ENCODE measurements at regions not wholly inside any gene's neighbourhood (a gene's known extent, or its start where the extent isn't known, plus 50 kb on each side); places are given as distances from the start of the nearest gene placed in this dataset.

DNA sequence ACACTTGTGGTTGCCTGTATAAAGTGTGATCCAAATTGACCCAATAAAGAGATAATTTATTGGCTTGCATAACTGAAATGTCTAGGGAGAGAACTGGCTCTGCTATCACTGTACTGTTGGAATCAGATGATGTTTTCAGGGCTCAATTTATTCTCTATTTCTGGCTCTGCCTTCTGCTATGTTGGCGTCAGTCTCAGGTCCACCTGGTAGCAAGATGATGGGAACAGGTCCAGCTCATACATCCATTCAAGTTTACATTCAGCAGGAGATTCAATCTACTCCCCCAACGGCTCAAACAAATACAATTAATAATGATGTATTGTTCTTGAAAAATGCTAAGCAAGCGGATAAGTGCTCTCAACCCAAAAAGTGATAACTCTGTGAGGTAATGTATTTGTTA lies 297.7 kb upstream of the SYT4 start:
- no peak for DNase-seq

DNA sequence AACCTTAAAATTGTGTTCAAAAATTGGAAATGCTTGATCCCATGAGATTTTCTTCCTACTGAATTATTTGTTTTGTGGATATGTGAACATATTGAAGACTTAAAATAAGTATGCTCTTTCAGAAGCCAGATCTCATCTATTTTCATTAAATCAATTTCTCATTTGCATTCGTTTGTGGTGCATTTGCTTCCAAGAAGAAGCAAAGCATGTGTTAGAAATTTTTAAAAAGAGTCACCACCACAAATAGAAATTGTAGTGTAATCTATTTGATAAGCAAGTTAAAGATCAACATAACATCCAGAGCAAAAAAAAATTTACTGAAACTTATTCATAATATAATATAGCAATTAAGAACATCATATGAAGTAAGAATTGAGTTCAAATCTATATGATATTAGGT lies 300.9 kb upstream of the SYT4 start:
- no peak for DNase-seq

DNA sequence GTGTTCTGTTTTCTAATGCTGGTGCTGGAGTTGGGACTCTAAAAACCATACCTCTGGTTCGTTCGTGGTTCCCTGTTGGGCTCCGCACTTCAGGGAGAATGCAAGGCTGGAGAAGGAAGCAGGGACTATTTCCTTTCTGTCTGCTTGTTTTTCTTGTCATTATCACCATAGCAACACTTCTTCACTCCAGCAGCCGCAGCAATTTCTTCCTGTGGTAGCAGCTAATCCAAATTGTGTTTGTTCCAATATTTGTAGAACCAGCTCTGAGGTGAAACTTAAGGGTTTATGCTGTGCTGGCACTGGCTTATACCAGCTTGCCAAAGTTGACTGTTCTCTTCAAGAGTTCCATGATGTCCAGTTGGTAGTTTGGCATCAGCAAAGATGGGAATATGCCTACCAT lies 301.4 kb upstream of the SYT4 start:
- no peak for DNase-seq

DNA sequence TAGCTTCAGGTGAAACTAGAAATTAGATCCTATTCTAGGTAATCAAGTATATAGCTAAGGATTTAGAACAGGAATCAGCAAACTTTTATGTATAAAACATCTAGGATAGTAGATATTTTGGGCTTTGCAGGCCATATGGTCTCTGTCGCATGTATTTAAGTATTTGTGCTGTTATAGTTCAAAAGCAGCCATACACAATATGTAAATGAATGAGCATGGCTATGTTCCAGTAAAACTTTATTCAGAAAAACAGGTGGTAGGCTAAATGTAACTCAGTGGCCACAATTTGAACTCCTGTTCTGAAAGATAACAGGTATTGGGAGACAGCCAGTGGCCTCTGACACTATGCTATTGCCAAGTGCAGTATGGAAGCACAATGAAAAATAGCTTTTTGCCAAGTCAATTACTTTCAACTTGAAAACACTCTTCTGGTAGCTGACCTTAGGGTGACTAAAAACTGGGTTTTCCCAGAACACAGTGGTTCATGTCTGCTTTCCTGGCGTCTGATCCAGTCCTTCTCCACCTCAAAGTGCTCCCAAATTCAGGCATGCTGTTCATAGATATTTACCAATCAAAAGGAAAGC lies 304.7 kb upstream of the SYT4 start:
- DNase-seq, result no peak

DNA sequence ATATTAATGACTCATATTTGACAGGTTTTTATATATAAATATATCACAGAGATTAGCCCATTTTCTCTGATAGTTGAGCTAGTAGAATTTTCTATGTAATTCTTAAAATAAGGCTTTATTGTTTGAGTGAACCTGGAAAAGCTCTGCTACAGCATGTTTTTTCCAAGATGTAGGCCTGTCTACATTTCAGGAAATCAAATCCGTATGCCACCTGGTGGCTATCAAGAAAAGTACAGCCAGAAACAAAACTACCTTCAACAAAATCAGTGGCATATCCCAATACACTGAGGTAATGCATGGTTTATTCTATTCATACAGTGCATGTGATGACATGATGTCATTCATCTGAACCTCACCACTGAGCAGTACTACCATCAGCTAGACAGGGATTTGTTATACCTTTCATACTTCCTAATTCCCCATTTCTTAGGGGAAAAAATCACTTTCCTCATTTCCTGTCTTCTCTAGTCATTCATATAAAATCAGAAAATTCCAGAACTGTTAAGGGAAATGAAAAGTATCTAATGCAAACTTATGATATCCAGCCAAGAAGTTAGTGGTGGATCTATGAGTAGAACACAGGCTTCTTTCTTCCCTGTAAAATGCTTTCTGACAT lies 310.4 kb upstream of the SYT4 start:
- DNase-seq, result peak; percentile 38

DNA sequence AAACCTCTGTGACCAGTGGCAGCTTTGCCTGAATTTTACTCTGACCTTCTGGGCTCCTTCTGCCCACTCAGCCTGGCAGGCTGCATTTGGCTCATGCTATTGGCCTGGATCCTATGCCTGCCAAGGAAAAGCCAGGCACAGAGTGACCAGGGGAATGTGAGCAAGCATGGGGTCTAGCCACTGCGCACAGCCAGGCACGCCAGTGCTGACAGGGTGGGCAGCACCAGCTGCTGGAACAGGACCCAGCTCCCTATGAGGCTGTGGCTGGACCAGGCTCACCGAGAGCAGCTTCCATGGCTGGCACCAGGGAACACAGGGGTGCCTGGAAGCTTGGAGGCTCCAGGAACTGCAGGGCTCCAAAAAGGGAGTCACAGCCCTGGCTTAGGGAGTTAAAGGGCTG lies 311.5 kb upstream of the SYT4 start:
- DNase-seq, result no peak

DNA sequence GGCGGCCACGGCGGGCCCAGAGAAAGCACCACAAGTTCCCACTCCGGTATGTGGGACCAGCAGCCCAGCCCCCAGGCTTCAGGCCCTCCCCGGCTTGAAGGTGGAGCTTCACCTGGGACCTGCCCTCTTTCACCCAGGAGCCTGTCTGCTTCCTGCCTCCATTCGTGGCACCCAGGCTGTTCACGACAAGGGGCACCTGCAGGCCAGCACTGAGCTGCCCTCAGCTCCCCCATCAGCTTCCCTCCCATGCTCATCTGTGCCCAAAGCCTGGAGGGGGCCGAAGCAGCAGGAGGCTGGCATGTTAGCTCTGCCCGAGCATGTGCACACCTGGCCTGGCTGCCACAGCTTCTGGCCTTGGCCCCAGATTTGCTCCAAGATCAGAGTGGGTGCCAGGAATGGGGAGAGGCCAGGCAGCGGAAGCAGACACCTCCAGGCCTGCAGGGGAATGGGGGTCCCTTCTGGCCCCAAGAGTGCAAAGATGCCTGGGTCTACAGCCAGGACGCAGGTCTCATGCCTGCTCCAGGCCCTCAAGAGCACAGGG lies 312.4 kb upstream of the SYT4 start:
- no peak for DNase-seq

DNA sequence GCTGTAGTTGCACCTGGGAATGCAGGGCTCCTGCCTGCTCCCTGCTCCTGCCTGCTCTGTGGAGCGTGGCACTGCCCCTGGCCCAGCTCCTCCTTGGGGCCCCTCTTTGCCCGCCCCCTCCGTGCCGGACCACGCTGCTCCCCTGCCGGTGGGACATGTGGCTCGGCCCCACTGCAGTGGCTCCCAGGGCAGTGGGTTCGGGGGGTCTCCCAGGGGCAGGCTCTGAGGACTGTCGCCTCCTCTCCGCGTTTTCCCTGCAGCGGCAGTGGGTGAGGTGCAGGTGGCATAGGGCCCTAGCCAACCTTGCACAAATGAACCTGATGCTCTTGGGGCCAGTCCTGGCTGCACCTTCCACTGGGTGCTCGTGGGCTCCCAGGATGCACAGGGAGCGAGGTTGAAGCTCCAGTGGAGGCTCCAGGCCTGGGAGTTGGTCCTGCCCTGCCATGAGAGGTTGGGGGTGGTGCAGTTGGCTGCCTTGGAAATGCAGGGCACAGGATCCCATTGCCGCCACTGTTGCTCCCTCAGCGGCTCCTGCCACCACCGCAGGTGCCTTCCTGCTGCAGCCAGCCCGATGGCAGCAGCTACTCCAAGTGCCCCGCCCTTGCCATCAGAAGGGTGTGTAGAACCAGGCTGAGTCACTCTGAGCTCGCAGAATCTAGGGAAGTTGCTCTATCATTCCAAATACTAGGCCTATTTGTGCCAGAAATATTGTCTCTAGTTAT lies 313.1 kb upstream of the SYT4 start:
- no peak for DNase-seq

DNA sequence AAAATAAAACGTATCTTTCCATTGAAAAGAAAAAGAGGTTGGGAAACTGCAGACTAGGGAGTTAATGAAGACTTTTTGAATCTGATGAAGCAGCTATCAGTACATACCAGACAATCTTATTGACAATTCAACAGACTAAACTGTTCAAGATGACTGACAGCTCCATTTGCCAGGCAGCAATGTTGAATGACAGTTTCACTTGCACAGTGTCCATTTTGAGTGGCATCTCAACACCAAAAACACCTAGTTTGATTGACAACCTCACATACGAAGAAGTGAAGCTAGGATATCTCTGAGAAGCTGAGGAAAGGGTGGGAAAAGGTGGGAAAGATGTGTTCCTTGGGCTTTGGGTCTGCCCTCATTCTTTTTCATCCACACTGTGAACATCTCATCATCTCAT lies 315.0 kb upstream of the SYT4 start:
- no peak for DNase-seq

DNA sequence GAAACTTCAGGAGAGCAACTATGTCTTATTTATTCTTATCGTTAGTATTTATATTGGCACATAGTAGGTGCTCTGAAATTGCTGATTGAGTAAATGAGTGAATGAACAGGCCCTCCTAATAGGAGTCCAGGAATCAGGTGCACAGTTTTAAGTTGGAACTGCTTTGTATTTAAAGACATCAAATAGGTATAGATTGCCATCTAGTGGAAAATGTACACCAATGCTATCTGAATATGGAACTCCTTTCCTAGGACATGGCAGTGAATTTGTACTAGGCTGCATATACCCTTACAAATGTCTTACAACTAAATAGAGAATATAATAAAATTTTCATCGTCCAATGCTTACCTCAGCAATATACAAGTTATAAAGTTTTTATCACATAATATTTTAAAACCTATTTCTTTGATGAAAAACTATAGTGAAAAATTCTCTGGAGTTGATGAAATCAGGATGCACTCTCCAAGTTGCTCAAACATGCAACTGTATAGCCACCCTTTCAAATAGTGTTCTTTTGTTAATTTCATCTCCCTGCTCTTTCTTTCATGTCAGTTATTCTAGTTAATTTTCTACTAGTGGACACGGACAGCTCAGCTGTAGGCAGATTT lies 318.9 kb upstream of the SYT4 start:
- peak; percentile 25 for DNase-seq

DNA sequence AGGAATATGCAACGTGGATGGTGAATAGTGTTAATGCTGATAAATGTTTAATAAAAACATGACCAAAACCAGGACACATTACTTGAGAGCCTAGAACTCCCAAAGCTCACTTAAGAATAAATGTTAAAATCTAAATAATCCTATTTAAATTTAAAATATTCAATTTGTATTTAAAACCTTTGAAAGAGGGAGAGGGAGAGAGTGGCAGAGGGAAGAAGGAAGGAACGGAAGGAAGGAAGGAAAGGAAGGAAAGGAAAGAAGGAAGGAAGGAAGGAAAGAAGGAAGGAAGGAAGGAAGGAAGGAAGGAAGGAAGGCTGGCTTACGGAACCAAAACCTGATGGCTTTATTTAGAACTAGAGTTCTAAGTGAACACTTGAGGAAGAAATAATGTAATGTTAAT lies 324.1 kb upstream of the SYT4 start:
- DNase-seq, result no peak

DNA sequence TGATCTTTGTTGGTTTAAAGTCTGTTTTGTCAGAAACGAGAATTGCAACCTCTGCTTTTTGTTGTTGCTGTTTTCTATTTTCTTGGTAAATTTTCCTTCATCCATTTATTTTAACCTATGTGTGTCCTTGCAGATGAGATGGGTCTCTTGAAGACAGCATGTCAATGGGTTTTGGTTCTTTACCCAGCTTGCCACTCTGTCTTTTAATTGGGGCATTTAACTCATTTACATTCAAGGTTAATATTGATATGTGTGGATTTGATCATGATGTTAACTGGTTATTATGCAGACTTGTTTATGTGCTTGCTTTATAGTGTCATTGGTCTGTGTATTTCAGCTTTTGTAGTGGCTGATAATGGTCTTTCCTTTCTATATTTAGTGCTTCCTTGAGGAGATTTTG lies 327.9 kb upstream of the SYT4 start:
- DNase-seq, result no peak

DNA sequence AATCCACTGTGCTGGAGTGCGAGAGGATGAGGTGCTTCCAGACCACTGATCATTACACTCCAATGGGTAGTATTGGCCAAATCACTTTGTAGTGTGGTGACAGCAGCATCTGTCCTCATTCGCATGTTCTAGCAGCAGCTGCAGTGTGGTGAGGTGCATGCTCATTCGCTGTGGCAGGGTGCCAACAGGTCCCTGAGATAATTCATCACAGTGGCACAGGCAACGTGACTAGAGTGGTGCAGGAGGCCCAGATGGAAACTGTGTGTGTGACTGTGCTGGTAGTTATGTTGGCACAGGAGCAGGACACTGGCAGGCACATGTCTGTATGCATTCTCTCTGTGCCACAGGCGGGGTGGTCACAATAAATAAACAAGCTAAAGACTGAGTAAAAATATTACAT lies 329.5 kb upstream of the SYT4 start:
- no peak for DNase-seq

DNA sequence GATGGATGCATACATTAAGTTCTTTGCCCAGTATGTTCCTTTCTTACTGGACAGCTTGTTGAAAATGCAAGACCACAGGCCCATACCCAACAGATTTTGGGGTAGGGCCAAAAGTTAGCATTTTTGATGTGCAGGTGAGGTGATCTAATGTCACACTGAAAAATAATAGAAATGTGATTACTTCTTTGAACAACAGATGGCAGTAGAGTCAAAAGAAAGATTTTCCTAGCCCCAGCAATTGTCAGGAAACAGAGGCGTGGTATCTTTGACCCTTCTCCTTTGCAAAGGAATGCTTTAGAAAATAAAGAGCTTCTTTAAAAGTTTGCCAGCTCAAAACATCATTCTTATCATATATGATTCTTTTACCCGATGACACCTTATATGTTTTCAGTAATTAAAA lies 343.6 kb upstream of the SYT4 start:
- peak; percentile 36 for DNase-seq

DNA sequence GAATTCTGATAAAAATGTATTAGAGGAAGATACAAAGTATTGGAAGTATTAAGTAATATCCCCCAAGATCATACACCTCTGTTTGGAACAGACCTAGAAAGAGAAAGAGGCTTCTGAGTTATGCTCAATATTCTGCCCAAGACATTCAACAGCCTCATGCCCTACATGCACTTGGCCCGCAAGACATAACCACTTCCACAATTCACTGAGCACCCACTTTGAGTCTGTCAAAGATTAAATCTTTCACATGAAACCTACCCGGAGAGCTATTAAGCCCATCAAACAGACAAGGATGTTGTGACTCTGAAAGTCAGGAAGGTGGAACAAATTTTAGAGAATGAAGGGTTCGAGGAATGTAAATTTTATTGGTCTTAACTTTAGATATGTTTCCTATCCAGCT lies 344.7 kb upstream of the SYT4 start:
- no peak for DNase-seq

DNA sequence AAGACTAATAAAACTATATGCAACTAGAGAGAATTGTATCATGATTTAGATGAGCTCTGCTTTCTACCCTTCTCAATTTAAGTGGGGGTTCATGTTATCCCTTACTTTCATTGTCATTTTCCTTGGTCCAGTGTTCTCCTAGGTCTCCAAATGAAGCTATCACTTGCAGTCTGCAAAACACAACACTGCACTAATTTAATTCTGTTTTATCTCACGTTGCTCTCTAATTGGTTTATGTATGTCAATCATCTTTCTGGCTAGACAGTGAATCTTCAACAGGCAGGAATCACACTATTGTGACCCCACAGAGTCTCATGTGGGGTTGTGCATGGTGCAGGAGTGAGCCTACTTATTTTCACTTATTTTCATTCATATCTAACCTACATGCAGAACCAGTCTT lies 348.3 kb upstream of the SYT4 start:
- DNase-seq, result no peak

DNA sequence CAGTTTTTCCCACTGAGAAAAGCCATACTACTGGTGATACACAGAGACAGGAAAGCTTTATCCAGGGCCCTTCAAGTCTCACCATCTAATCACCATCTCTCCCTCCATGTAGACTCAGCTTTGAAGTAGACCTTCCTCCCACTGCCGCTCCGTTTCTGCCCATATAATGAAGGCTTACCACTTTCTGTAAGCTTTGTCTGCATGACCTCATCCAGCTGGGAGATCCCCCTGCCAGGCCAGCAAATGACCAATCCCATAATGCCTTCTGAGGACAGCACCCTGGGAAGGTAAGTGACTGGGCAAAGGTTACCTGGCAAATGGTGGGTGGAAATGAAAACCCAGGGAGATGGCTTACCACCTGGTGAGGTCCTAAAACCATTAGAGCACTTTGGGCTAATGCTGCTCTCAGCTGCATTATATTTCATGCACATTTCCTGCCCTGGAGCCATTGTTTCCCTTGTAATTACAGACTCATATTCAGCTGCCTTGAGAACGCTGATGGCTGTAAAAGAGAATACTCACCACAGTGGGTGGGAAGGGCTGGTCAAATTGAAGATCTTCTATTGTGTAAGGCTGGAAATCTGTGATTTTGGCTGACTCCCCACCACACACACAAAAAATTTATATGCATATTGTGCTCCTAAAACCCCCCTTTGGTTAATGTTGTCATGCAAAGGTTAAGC lies 350.7 kb upstream of the SYT4 start:
- DNase-seq, result no peak

DNA sequence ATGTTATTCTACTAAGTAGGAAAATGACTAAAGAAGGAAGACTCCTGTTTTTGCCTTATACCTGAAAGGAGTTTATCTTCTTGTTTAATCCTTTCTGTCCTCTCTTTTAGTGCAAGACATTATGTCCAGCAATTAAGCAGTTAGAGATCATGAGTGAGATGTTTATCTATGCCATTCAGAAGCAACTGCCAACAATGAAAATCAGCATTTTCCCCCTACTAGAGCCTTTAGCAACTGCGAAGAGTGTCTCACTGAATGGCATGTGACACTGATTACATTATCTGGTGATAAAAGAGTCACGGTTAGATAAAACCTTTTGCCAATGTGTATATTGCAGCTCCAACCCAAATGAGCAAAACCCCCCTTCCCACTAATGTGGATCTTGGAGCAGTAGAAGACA lies 357.7 kb upstream of the SYT4 start:
- no peak for DNase-seq

DNA sequence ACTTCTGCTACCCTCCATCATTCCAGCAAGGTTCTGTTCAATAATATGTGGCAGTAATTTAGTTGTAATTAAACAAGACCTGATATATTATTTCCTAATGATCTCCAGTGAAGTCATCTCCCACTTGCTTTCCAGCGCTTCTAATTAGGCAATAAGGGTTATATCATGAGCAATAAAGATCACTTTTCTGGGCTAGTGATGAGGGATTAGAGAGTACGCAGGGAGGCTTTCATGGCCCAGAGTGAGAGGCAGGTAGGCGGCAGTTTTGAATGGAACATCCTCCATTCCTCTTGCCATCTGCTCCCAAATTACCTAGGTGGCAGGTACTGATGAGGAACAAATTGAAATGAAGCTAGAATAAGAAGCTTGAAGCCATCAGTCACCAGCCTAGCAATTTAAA lies 358.1 kb upstream of the SYT4 start:
- no peak for DNase-seq

DNA sequence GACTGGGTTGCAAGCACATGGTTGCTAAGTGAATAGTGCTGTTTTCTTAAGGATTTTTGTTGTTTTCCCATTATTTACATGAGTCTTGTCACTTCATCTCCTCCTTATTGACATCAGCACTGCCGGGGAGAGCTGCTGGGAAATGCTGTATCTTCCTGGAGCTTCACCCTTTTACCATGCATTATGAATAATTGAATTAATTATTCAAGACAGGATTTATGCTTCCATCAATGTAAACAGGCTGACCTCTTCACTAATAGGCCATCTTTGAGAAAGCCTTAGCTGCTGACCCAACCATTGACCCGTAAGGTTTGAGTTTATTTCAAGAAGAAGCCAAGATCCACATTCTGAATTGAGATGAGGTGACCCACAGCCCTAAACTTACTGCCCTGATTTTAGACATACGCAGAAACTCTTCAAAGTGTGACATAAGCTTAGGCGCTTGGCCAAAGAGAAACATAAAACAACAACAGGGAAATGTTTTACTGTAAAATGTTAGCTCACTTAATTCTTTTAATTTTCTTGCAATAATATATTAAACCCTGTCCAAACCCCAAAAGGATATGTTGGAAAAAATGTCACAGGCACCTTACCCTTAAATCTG lies 365.5 kb upstream of the SYT4 start:
- DNase-seq, result no peak

DNA sequence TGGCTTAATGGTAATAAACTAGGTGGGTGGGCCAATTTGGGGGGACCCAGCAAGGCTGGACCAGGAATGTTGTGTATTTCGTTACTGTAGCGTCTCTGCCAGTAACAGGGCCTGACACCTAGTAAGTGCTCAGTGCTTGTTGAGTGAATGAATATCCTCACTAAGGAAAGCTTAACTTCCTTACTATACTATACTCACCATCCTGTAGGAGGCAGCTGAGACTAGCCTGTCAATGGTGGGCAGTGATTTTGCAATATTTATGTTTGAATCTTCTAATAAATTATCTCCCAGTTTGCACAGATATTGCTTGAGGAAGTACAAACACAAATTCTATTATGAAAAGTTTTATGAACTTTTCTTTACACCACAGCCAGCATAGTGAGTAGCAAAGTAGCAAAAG lies 370.7 kb upstream of the SYT4 start:
- DNase-seq, result no peak

DNA sequence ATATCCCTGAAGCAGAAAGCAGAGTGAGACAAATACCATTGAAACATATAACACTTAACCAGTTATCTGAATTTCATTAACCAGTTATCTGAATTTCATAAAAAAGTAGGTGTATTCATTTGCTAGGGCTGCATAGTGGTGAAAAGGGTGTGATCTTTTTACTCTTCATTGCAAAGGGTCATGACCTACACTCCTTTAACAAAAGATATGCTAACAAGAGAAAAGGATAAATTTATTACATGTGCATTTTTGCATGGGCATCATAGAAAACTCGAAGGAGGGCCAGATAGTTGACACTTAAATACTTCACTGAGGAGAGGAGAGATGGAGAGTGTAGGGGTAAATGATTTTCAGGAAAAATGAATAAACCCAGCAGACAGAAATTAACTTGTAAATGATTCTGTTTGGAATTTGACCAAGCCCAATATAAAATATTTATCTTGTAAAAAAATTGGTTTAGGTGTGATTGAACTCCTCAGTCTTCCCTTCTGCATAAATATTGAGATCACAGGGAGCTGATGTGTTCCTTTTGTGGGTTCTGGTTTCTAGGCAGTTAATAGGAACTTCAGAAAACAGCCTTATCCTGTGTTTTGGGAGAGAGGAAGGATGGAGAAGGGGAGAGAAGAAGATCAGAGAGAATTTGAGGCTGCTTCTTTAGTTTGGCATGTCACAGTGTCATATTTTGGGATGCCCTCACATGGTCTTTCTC lies 372.5 kb upstream of the SYT4 start:
- no peak for DNase-seq
